ENCODE measurements at regions not wholly inside any gene's neighbourhood (a gene's known extent, or its start where the extent isn't known, plus 50 kb on each side); places are given as distances from the start of the nearest gene placed in this dataset.
"Not testable (repeated sequence)": the region's sequence is repeated elsewhere in the genome, so short reads cannot be mapped to it uniquely, and the experiment has no call there.

DNA sequence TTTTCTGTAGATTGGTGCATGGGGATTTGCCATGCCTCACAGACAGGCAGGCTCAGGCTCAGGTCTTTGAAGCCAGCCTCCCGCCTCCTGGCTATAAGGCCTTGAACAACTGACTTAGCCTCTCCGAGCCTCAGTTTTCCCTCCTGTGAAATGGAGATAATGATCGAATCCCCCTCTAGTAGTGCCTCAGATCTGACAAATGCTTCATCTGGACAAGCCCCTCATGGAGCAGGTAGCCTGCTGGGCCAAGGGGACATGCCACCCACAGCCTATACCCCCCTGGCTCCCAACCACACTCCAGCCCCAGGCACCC, 68.1 kb upstream of the LCTL start:
- no peak for DNase-seq
- in situ Hi-C loops (cut with HindIII; ENCODE audit: low pct_ligation_motif_present, low pct_unique_long_range_greater_than_20kb, low sequenced_read_pairs), result no loop called here

GRCh38 chr15:66634540-66634939, 67.5 kb upstream of the SMAD6 start:
- DNase-seq, result no peak
- in situ Hi-C loops (cut with HindIII; ENCODE audit: low pct_ligation_motif_present, low pct_unique_long_range_greater_than_20kb, low sequenced_read_pairs), result no loop called here

DNA sequence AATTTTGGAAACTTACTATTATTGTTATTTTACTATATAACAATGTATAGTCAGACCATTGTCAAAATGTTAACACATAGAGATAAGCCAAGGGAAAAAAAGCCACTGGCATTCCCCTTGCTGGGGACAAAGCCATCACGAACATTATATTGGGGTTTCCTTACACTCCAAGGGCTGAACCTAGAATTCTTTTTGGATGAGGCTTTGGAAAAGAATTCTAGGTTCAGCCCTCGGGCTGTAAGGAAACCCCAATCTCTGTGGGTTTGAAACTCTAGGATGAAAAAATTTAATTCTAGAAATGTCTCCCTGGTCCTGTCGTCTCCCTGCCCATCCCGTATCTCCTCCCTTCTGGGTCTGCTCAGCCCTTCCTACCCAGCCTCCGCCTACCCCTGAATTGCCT, 67.0 kb upstream of the SMAD6 start:
- no peak for DNase-seq
- in situ Hi-C loops (cut with HindIII; ENCODE audit: low pct_ligation_motif_present, low pct_unique_long_range_greater_than_20kb, low sequenced_read_pairs), result no loop called here

DNA sequence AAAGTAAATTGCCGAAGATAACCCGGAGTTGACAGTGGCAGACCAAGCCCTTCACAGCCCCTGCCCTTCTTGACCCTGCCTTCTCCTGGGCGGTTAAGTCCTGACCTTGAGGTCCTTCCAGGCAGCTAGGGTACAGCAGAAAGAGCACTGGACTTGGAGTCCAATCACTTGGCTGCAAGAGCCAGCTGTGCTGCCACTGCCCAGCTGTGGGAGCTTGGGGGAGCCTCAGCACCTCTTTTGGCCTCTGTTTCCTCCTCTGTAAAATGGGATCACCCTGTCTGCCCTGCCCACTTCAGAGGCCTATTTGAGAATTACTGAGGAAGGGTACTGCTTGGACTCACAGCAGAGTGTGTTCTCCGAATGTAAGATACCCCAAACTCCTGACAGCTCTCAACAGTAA, 66.2 kb upstream of the SMAD6 start:
- in situ Hi-C loops (cut with HindIII; ENCODE audit: low pct_ligation_motif_present, low pct_unique_long_range_greater_than_20kb, low sequenced_read_pairs), result no loop called here
- no peak for DNase-seq

DNA sequence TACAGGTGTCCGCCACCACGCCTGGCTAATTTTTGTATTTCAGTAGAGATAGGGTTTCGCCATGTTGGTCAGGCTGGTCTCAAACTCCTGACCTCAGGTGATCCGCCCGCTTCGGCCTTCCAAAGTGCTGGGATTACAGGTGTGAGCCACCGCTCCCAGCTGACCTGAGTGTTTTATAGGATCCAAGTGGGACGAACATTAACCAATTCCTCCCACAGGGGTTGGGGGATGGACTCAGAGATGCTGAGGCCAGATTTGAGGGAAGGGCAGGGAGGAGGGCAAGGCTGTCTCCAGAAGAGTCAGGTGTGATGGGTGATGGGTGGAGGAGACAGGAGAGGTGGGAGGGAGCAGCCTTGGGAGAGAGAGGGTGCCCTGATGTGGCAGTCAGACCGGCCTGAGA, 65.0 kb upstream of the SMAD6 start:
- in situ Hi-C loops (cut with HindIII; ENCODE audit: low pct_ligation_motif_present, low pct_unique_long_range_greater_than_20kb, low sequenced_read_pairs); DNase-seq: not testable (repeated sequence)

DNA sequence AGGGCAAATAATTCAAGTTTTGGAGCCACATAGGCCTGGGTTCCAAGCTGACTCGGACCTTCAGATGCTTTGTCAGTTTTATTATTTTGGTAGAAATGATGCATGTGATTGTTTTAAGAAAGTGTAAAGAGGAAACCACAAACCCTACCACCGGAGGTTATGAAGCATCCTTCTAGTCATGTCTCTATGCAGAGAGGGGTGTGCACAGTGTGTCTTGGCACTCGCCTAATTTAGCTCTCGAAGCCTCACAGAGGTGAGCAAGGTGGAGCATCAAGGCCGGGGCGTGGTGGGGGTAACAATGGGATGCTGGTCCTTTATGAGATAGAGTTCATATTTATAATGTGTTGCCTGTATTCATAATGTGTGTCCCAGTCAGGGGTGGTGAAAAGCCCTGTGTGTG, 63.7 kb upstream of the SMAD6 start:
- in situ Hi-C loops (cut with HindIII; ENCODE audit: low pct_ligation_motif_present, low pct_unique_long_range_greater_than_20kb, low sequenced_read_pairs), result no loop called here
- no peak for DNase-seq

DNA sequence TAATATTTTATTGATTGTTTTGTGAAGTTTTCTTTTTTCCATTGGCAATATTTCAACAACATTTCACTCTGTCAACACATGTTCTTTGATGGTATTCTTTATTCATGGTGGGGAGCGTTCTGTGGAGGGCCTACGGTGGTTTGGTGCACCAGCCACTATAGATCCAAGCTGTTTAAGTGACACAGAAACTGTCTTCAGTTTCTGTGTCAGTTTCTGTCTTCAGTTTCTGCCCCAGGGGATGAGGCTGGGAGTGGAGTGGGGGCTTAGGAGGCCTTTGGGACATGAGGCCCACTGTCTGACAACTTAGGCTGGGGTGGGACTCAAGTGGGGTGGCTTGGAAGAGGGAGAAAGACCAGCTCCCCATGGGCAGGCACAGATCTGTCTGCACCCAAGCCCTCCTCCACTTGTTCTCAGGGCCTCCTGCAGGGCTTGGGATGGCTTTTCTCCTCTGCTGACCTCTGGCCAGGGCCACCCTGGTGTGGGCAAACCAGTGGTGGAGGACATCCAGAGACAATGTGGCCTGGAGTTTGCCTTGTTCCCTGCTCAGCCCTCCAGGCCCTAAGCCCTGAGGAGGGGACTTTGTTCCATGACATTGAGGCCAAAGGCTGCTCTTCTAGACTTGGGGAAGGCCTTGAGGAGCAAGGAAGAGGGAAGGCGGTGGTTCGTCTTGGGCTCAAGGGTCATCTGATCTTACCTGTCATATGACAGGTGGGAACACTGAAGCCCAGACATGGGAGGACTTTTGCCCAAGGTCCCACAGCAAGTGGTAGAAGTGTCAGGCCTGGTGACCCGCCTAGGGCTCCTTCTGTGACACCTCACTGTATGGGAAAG, 60.3 kb upstream of the SMAD6 start:
- DNase-seq, result no peak
- in situ Hi-C loops (cut with HindIII; ENCODE audit: low pct_ligation_motif_present, low pct_unique_long_range_greater_than_20kb, low sequenced_read_pairs), result no loop called here

DNA sequence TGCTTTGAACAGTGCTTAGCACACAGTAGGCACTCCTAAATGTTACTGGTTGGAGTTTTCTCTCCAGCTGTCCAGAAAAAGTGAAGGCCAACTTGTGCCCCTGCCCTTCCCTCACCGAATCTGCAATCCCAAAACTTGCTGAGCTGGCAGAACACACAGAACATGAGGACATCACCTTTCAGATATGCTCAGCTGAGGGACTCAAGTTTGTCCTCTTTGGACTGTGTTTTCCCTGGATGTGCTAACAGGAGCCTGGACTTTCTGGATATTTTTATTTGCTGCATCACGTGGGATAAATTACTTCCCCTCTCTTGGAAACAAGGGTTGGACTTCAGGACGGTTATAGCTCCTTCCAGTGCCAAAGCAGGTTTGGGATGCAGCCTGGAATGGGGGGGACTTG, 59.5 kb upstream of the SMAD6 start:
- no peak for DNase-seq
- in situ Hi-C loops (cut with HindIII; ENCODE audit: low pct_ligation_motif_present, low pct_unique_long_range_greater_than_20kb, low sequenced_read_pairs), result no loop called here

GRCh38 chr15:66643033-66643432, 59.0 kb upstream of the SMAD6 start:
- DNase-seq, result no peak
- in situ Hi-C loops (cut with HindIII; ENCODE audit: low pct_ligation_motif_present, low pct_unique_long_range_greater_than_20kb, low sequenced_read_pairs), result no loop called here

DNA sequence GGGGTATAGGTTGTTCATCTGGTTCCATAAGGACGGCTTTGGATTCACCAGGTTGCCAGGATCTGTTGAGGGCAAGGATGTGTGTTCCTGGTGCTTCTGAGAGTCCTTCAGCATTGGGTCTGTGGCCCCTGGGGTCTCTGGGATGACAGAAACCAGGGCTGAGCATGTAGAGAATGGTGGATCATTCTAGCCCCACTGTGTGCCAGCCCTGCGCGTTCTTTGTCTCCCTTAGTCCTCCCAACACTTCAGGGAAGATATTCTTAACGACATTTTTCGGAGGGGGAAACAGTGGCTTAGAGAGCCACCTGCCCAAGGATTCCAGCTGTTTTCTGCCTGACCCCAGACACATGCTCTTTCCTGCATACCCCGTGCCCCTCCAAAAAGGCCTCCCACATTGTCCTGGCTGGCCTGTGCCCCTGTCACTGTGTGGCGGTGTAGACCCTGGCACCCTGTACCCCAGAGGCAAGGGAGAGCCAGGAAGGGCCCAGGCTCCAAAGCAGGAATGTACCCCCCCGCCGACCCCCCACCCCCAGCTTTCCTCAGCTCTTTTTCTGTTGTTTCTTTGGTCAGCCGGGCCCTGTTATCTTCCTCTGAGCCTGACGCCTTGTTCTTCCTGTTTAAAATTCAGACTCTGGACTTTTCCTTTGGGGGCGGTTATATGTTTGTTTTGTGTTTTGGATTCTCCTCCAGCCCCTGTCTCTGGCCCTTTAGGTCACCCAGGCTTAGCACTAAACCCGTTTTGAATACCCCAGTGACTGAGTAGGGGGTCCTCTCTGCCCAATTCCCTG, 57.8 kb upstream of the SMAD6 start:
- in situ Hi-C loops (cut with HindIII; ENCODE audit: low pct_ligation_motif_present, low pct_unique_long_range_greater_than_20kb, low sequenced_read_pairs), result no loop called here
- DNase-seq, result no peak

GRCh38 chr15:66644869-66645268, 57.2 kb upstream of the SMAD6 start:
- in situ Hi-C loops (cut with HindIII; ENCODE audit: low pct_ligation_motif_present, low pct_unique_long_range_greater_than_20kb, low sequenced_read_pairs), result no loop called here
- no peak for DNase-seq

DNA sequence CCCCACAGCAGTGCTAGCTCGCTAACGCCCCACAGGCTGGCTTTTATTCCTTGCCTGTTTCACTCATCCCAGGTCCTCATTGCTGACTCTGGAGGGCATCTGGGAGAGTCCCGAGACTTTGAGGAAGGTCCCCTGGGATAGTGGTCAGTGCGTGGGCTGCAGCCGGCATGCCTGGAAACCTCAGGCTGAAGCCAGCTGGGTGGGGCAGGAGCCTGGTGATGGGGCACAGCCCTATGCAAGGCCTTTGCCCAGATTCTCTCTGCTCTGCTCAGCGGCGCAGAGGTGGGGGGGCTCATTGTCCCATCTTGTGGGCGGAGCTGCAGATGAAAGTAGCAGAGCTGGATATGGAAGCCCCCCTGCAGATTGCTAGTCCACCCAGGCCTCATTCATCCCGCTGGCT, 55.7 kb upstream of the SMAD6 start:
- in situ Hi-C loops (cut with HindIII; ENCODE audit: low pct_ligation_motif_present, low pct_unique_long_range_greater_than_20kb, low sequenced_read_pairs), result no loop called here
- no peak for DNase-seq

DNA sequence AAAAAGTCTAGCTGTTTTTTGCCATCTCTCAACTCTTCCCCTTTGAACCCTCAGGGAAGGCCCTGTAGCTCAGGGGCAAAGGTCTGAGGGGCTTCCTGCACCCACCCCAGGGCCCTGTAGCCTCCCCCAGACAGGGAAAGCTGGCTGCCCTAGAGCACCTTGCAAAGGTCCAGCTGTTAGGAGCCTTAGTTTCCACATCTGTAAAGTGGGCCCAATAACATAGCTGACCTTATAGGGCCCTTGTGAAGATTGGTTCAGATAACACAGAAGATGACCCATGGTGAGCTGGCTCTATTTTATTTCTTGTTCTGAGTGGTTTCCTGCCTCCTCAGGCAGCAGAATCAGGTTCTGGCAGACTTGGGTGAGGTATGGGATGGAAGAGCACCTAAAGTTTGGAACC, 55.2 kb upstream of the SMAD6 start:
- DNase-seq, result no peak
- in situ Hi-C loops (cut with HindIII; ENCODE audit: low pct_ligation_motif_present, low pct_unique_long_range_greater_than_20kb, low sequenced_read_pairs), result no loop called here

DNA sequence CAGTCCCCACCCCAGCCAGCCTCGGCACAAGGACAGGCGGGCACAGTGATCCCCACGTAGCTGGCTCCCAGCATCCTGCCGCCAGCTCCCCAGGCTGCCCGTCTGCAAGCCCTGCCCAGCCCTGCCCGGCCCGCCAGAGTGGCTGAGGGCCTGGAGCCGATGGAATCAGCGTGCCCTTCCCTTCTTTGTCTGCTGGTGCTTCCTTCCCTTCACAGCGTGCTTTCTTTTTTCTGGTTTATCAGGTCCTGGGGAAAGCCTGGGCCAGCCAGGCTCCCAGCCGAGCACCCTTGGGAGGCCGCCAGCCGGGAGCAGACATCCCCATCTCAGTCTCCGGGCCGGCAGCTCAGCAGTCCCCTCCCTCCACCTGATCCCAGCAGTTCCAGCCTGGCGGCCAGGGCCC, 54.7 kb upstream of the SMAD6 start:
- DNase-seq, result no peak
- in situ Hi-C loops (cut with HindIII; ENCODE audit: low pct_ligation_motif_present, low pct_unique_long_range_greater_than_20kb, low sequenced_read_pairs), result no loop called here

- in situ Hi-C loops (cut with HindIII; ENCODE audit: low pct_ligation_motif_present, low pct_unique_long_range_greater_than_20kb, low sequenced_read_pairs), result no loop called here
- no peak for DNase-seq
Measured at GRCh38 chr15:66648588-66648987, 53.4 kb upstream of the SMAD6 start.

DNA sequence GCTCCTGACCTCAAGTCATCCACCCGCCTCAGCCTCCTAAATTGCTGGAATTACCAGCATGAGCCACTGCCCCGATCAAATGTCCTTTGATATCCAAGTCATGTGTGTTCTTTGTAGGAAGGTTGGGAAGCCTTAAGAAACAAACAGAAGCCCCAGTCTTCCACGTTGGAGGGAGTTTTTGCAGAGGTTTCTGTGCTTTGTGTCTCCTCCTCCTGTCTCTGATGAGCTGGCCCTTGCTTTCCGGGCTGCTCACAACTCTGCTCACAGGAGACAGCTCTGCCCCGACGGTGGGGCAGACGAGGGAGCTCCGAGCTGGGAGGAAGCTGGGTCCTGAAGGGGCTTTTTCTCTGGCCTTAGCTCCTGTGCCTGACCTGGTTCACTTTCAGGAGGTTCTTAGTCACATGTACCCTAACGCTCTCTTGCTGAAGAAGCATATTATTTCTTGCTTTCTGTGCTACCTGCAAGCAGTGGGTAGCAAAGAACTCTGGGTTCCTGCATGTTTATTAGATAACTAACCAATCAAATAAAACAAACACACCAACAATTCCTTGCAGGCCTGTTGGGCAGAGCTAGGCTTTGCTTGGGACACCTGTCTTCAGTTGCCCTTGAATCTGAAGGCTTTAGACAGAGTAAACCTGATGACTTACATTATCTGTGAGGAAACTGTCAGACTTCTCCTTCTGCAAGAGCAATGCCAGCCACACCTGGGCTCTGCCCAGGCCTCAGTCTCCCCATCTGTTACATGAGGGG, 52.6 kb upstream of the SMAD6 start:
- no peak for DNase-seq
- in situ Hi-C loops (cut with HindIII; ENCODE audit: low pct_ligation_motif_present, low pct_unique_long_range_greater_than_20kb, low sequenced_read_pairs), result no loop called here

- DNase-seq, result no peak
- in situ Hi-C loops (cut with HindIII; ENCODE audit: low pct_ligation_motif_present, low pct_unique_long_range_greater_than_20kb, low sequenced_read_pairs), result no loop called here
Measured at GRCh38 chr15:66650433-66650832, 51.6 kb upstream of the SMAD6 start.

- no peak for DNase-seq
- in situ Hi-C loops (cut with HindIII; ENCODE audit: low pct_ligation_motif_present, low pct_unique_long_range_greater_than_20kb, low sequenced_read_pairs), result no loop called here
Measured at GRCh38 chr15:66651198-66651597, 50.8 kb upstream of the SMAD6 start.

- in situ Hi-C loops (cut with HindIII; ENCODE audit: low pct_ligation_motif_present, low pct_unique_long_range_greater_than_20kb, low sequenced_read_pairs), result no loop called here
- DNase-seq, result no peak
Measured at GRCh38 chr15:66651913-66652642, 50.0 kb upstream of the SMAD6 start.
